ENCODE measurements at regions not wholly inside any gene's neighbourhood (a gene's known extent, or its start where the extent isn't known, plus 50 kb on each side); places are given as distances from the start of the nearest gene placed in this dataset.

DNA sequence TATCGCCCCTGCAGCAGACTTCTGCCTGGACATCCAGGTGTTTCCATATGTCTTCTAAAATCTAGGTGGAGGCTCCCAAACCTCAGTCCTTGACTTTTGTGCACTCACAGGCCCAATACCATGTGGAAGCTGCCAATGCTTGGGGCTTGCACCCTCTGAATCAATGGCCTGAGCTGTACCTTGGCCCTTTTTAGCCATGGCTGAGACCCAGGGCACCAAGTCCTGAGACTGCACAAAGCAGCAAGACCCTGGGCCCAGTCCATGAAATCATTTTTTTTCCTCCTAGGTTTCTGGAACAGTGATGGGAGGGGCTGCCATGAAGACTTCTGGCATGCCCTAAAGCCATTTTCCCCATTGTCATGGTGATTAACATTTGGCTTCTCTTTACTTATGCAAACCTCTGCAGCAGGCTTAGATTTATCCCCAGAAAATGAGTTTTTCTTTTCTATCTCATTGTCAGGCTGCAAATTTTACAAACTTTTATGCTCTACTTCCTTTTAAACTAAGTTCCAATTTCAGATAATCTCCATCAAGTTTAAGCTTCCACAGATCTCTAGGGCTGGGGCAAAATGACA is 1445.8 kb upstream of the FLRT2 start:
- H3K9me3 ChIP-seq, result no peaks in the 10 kb centered on the region
- no peaks in the 10 kb centered on the region for H3K27me3 ChIP-seq
- ATAC-seq (ENCODE audit: low FRiP score in 2 of 2) (no peak), DNase-seq (no peak)
- no peak overlapping the region for H3K4me3 ChIP-seq
- WGBS, 2 donors, result 100% methylated on average over 1 of the region's 1 CpG; no CpG with 5 or more reads in 1 of the 2 donors
- H3K36me3 ChIP-seq, result no peaks in the 10 kb centered on the region
- H3K27ac ChIP-seq, result no peak overlapping the region
- TF ChIP-seq POLR2AphosphoS5 (IDR thresholded peaks at IDR 0.05) (no peak), EP300 (IDR thresholded peaks at IDR 0.05) (no peak), POLR2A (IDR thresholded peaks at IDR 0.05) (no peak)
- TF ChIP-seq, protein P1, sequence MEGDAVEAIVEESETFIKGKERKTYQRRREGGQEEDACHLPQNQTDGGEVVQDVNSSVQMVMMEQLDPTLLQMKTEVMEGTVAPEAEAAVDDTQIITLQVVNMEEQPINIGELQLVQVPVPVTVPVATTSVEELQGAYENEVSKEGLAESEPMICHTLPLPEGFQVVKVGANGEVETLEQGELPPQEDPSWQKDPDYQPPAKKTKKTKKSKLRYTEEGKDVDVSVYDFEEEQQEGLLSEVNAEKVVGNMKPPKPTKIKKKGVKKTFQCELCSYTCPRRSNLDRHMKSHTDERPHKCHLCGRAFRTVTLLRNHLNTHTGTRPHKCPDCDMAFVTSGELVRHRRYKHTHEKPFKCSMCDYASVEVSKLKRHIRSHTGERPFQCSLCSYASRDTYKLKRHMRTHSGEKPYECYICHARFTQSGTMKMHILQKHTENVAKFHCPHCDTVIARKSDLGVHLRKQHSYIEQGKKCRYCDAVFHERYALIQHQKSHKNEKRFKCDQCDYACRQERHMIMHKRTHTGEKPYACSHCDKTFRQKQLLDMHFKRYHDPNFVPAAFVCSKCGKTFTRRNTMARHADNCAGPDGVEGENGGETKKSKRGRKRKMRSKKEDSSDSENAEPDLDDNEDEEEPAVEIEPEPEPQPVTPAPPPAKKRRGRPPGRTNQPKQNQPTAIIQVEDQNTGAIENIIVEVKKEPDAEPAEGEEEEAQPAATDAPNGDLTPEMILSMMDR (IDR thresholded peaks at IDR 0.05), result no peak
- no peaks in the 10 kb centered on the region for H3K4me1 ChIP-seq

DNA sequence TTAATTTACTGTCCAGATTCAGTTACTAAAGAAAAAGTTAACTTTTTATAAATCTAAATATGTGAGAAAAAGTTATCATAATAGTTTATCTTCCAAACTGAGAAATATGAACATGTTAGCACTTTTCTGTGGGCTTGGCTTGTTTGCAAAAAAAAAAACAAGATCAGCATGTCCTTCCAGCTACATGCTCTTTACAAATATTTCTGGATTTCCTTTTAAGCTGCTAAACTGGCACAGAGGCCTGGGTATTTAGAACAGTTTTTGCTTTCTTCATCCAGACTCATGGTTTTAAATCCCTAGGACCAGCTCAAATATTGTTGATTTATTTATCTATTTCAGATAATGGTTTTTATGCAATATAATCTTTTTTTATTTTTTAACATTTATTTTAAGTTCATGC is 1444.5 kb upstream of the FLRT2 start:
- H3K27ac ChIP-seq, result no peak overlapping the region
- H3K9me3 ChIP-seq, result no peaks in the 10 kb centered on the region
- ATAC-seq (ENCODE audit: low FRiP score in 2 of 2) (no peak), DNase-seq (no peak)
- no peak for TF ChIP-seq EP300 (IDR thresholded peaks at IDR 0.05)
- TF ChIP-seq POLR2A (IDR thresholded peaks at IDR 0.05), result no peak
- no peak for TF ChIP-seq POLR2AphosphoS5 (IDR thresholded peaks at IDR 0.05)
- TF ChIP-seq, protein P1 (IDR thresholded peaks at IDR 0.05), result no peak
- H3K27me3 ChIP-seq, result no peaks in the 10 kb centered on the region
- H3K4me3 ChIP-seq, result no peak overlapping the region
- no peaks in the 10 kb centered on the region for H3K4me1 ChIP-seq
- no peaks in the 10 kb centered on the region for H3K36me3 ChIP-seq

DNA sequence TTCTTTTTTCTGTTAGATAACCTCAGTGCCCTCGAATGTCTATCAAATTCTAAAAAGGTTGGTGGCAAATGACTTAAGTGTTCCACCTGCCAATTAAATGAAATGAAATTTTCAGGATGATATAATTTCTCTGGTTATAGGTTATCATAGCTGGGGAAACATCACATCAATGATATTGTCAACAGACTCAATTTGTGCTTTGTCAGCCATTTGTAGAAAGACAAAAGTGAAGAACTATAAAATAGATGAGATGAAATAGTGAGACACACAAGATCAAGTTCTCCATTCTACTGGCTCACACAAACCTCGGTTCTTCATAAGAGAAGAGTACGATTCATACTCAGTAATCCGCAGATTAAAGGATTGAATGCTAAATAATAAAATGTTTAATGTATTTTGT is 1443.2 kb upstream of the FLRT2 start:
- Histone ChIP-seq H3K36me3 (no peaks in the 10 kb centered on the region), H3K4me3 (no peak overlapping the region), H3K27ac (no peak overlapping the region), H3K4me1 (no peaks in the 10 kb centered on the region), H3K27me3 (no peaks in the 10 kb centered on the region), H3K9me3 (no peaks in the 10 kb centered on the region)
- no peak for DNase-seq
- ATAC-seq (ENCODE audit: low FRiP score in 2 of 2), result no peak
- WGBS, 2 donors, result 91% methylated on average over 4 of the region's 4 CpGs
- TF ChIP-seq EP300 (IDR thresholded peaks at IDR 0.05) (no peak), POLR2AphosphoS5 (IDR thresholded peaks at IDR 0.05) (no peak)
- TF ChIP-seq, protein P1 (IDR thresholded peaks at IDR 0.05), result no peak

DNA sequence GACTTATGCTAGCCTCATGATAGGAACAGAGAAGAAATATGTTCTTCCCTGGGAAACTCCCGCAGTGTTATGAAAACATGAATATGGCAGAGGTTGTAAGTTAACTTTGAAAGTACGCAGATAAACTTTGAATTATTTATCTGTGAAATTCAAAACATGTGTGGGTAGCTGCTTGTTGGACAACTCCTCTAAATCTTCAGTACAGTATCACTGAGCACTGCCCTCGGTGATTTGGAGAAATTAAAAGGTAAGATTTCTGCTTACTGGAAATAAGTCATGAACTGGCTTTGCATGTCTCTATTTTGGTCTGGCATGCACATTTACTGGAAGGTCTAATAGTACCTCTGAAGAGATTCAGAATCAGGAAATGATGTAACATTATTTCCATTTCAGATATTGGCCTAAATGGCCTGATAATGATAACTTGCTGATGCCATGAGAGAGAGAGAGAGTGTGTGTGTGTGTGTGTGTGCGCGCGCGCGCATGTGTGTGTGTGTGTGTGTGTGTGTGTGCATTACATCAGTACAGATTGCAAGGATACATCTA is 1441.9 kb upstream of the FLRT2 start:
- Histone ChIP-seq H3K9me3 (no peaks in the 10 kb centered on the region), H3K27me3 (no peaks in the 10 kb centered on the region), H3K4me3 (no peak overlapping the region), H3K27ac (no peak overlapping the region), H3K36me3 (no peaks in the 10 kb centered on the region), H3K4me1 (no peaks in the 10 kb centered on the region)
- no peak for TF ChIP-seq POLR2AphosphoS5 (IDR thresholded peaks at IDR 0.05)
- no peak for TF ChIP-seq EP300 (IDR thresholded peaks at IDR 0.05)
- TF ChIP-seq, protein P1 (IDR thresholded peaks at IDR 0.05), result no peak
- TF ChIP-seq POLR2A (IDR thresholded peaks at IDR 0.05), result no peak
- WGBS, 2 donors, result 86 to 87% methylated on average over 8 of the region's 8 CpGs
- ATAC-seq (ENCODE audit: low FRiP score in 2 of 2) (peak in 1 of 2 donors; percentile 58), DNase-seq (peak in 1 of 2 donors; percentile 54)

DNA sequence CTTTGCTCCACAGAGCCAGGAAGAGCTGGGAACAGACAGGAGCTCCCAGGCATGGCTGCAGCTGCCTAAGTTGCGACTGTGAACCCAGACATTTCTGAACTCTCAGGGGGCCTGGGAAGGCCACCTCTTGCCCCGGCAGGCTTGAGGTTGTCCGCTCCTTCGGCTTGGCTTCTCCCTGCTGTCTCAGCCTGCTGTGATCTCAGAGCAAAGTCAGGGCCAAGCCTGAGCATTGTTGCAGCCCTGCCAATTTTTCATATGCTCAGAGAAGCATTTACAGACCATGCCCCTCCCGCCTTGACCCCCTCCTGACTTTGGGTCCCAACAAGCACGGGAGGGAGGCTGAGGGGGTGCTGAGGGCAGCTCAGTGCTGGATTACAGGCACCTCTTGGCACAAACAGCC is 1439.1 kb upstream of the FLRT2 start:
- no peak overlapping the region for H3K4me3 ChIP-seq
- no peak for TF ChIP-seq POLR2AphosphoS5 (IDR thresholded peaks at IDR 0.05)
- no peak for TF ChIP-seq POLR2A (IDR thresholded peaks at IDR 0.05)
- no peak for TF ChIP-seq EP300 (IDR thresholded peaks at IDR 0.05)
- TF ChIP-seq, protein P1 (IDR thresholded peaks at IDR 0.05), result no peak
- peak in 1 of 2 donors; percentile 13 for ATAC-seq (ENCODE audit: low FRiP score in 2 of 2)
- H3K9me3 ChIP-seq, result no peaks in the 10 kb centered on the region
- no peaks in the 10 kb centered on the region for H3K4me1 ChIP-seq
- no peaks in the 10 kb centered on the region for H3K27me3 ChIP-seq
- H3K27ac ChIP-seq, result no peak overlapping the region
- WGBS, 2 donors, result 71 to 83% methylated on average over 2 to 6 of the region's 6 CpGs
- no peaks in the 10 kb centered on the region for H3K36me3 ChIP-seq
- DNase-seq, result peak in 1 of 2 donors; percentile 6

All from upper lobe of left lung (tissue), 6 donors.